ENCODE measurements at regions not wholly inside any gene's neighbourhood (a gene's known extent, or its start where the extent isn't known, plus 50 kb on each side); places are given as distances from the start of the nearest gene placed in this dataset.

DNA sequence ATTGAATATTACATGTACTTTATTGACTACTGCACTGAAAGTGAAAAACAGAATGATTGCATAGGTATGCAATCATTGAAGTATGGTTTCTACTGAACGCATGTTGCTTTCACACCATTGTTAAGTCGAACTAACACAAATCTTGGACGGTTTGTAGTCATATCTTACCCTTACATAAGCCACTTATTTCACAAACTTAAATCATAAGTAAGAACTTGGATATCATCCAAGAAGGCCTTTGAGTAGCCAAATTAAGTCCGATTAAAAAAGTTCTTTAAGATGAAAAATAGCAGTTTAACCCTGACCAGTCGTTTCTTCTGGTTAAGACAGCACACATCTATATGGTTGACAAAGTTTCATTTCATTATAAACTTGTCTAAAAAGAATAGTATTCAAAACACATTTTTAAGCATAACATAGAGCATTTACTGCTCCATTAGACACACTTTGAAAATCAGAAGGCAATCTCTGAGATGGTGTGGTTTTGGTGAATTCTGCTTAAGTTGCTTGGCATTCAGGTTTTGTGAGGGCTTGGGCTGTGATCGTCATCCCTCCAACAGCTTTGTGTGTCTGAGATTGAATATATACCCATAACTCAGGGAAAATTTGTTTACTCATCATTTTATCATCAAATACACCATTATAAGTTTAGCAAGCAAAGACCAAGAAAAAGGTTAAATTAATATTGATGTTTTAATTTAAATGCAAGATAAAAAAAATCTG, 92.2 kb downstream of the NFKBIZ start:
- DNase-seq (ENCODE audit: low read depth, low spot score) (no peak), ATAC-seq (no peak)
- no peaks in the 10 kb centered on the region for H3K27me3 ChIP-seq (ENCODE audit: insufficient read depth, low read length)
- H3K4me2 ChIP-seq (ENCODE audit: low read length): no peak overlapping the region
- H3K4me3 ChIP-seq (replicated peaks in 1 of 2; ENCODE audit: low read depth in 1 of 2, low read length in 2 of 2): no peak overlapping the region
- no TSS peak for BruUV-seq (replicated peaks)
- POLR2A ChIA-PET: no interaction called here
- H3K9me3 ChIP-seq (ENCODE audit: control insufficient read depth in 1 of 2, insufficient read depth in 1 of 2, low read depth in 1 of 2, low read length in 2 of 2): no peaks in the 10 kb centered on the region
- H3K36me3 ChIP-seq (ENCODE audit: control insufficient read depth in 1 of 2, insufficient read depth in 2 of 2, low read length in 2 of 2): no peaks in the 10 kb centered on the region
- intact Hi-C loops (cut with micrococcal nuclease): no loop called here
- H3K9me2 ChIP-seq (ENCODE audit: insufficient read depth): no peaks in the 10 kb centered on the region
- H3K4me1 ChIP-seq (ENCODE audit: control insufficient read depth in 1 of 2, insufficient read depth in 2 of 2, low read length in 2 of 2): peaks cover 0 to 12% of the 10 kb centered on the region in 2 experiments; a peak in 2 of 4 replicates
- no peaks in the 10 kb centered on the region for H4K20me1 ChIP-seq (ENCODE audit: insufficient read depth)
- no peaks in the 10 kb centered on the region for H3K79me2 ChIP-seq (ENCODE audit: insufficient read depth, low read length)
- H2AFZ ChIP-seq (ENCODE audit: low read depth, low read length, poor library complexity, severe bottlenecking): no peak overlapping the region
- H3K27ac ChIP-seq (ENCODE audit: low read depth, low read length): no peak overlapping the region
- TF ChIP-seq RAD21 (IDR thresholded peaks at IDR 0.05; ENCODE audit: low read depth) (no peak), EZH2phosphoT487 (IDR thresholded peaks at IDR 0.05; ENCODE audit: borderline replicate concordance) (no peak), JUND (IDR thresholded peaks at IDR 0.05) (no peak), POLR2A (IDR thresholded peaks at IDR 0.05; ENCODE audit: borderline replicate concordance, extremely low read depth, insufficient read depth, insufficient read length) (no peak), CEBPB (IDR thresholded peaks at IDR 0.05; ENCODE audit: low read depth) (no peak), EZH2 (IDR thresholded peaks at IDR 0.05) (no peak), YY1 (IDR thresholded peaks at IDR 0.05; ENCODE audit: extremely low read depth, insufficient replicate concordance, low read depth, low read length) (no peak), SRF (IDR thresholded peaks at IDR 0.05; ENCODE audit: low read depth) (no peak), SP1 (IDR thresholded peaks at IDR 0.05; ENCODE audit: low read depth) (no peak), ZFX (IDR thresholded peaks at IDR 0.05) (no peak), TCF7L2 (IDR thresholded peaks at IDR 0.05; ENCODE audit: borderline replicate concordance, extremely low read depth, insufficient read depth, insufficient read length) (no peak)
- TF ChIP-seq, protein P1, sequence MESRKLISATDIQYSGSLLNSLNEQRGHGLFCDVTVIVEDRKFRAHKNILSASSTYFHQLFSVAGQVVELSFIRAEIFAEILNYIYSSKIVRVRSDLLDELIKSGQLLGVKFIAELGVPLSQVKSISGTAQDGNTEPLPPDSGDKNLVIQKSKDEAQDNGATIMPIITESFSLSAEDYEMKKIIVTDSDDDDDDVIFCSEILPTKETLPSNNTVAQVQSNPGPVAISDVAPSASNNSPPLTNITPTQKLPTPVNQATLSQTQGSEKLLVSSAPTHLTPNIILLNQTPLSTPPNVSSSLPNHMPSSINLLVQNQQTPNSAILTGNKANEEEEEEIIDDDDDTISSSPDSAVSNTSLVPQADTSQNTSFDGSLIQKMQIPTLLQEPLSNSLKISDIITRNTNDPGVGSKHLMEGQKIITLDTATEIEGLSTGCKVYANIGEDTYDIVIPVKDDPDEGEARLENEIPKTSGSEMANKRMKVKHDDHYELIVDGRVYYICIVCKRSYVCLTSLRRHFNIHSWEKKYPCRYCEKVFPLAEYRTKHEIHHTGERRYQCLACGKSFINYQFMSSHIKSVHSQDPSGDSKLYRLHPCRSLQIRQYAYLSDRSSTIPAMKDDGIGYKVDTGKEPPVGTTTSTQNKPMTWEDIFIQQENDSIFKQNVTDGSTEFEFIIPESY (IDR thresholded peaks at IDR 0.05; ENCODE audit: extremely low read depth, insufficient replicate concordance, low read length): no peak
- TF ChIP-seq, protein P2, sequence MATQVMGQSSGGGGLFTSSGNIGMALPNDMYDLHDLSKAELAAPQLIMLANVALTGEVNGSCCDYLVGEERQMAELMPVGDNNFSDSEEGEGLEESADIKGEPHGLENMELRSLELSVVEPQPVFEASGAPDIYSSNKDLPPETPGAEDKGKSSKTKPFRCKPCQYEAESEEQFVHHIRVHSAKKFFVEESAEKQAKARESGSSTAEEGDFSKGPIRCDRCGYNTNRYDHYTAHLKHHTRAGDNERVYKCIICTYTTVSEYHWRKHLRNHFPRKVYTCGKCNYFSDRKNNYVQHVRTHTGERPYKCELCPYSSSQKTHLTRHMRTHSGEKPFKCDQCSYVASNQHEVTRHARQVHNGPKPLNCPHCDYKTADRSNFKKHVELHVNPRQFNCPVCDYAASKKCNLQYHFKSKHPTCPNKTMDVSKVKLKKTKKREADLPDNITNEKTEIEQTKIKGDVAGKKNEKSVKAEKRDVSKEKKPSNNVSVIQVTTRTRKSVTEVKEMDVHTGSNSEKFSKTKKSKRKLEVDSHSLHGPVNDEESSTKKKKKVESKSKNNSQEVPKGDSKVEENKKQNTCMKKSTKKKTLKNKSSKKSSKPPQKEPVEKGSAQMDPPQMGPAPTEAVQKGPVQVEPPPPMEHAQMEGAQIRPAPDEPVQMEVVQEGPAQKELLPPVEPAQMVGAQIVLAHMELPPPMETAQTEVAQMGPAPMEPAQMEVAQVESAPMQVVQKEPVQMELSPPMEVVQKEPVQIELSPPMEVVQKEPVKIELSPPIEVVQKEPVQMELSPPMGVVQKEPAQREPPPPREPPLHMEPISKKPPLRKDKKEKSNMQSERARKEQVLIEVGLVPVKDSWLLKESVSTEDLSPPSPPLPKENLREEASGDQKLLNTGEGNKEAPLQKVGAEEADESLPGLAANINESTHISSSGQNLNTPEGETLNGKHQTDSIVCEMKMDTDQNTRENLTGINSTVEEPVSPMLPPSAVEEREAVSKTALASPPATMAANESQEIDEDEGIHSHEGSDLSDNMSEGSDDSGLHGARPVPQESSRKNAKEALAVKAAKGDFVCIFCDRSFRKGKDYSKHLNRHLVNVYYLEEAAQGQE (IDR thresholded peaks at IDR 0.05; ENCODE audit: low read depth): no peak
- TF ChIP-seq, protein P3, sequence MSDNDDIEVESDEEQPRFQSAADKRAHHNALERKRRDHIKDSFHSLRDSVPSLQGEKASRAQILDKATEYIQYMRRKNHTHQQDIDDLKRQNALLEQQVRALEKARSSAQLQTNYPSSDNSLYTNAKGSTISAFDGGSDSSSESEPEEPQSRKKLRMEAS (IDR thresholded peaks at IDR 0.05): no peak
- H3K9ac ChIP-seq (ENCODE audit: low read length): no peak overlapping the region
- RAD21 ChIA-PET (ENCODE audit: low non-redundant PET in 1 of 2, low total read pairs in 2 of 2, uncharacterized antibody in 2 of 2, unreplicated experiment in 2 of 2): no interaction called here
- CTCF ChIA-PET: no interaction called here

Data from HCT116 (cell line).